VCaP (cell line): ENCODE measurements at regions not wholly inside any gene's neighbourhood (a gene's known extent, or its start where the extent isn't known, plus 50 kb on each side); places are given as distances from the start of the nearest gene placed in this dataset.
A peak's percentile ranks its signal among the peaks of the same experiment; 100 is the strongest.

Source experiments
- H3K27ac ChIP-seq: fragments of 450-650 bp; 2 replicates; pipeline ENCODE4 v1.5.1; 2017
- CTCF ChIP-seq: fragments of 450-650 bp; conservative IDR thresholded peaks from 2 replicates; pipeline ENCODE4 v1.5.1; 2017; ENCODE audit warnings: mild to moderate bottlenecking, moderate library complexity

- no peak overlapping the region for H3K27ac ChIP-seq
- TF ChIP-seq CTCF, result no peak
Measured at GRCh38 chr16:74053826-74054225, 242.8 kb upstream of the PSMD7 start.

- no peak for TF ChIP-seq CTCF
- no peak overlapping the region for H3K27ac ChIP-seq
Measured at GRCh38 chr16:74053312-74053711, 243.3 kb upstream of the PSMD7 start.

- TF ChIP-seq CTCF, result no peak
- no peak overlapping the region for H3K27ac ChIP-seq
Measured at GRCh38 chr16:74052016-74052415, 244.6 kb upstream of the PSMD7 start.

- no peak overlapping the region for H3K27ac ChIP-seq
- no peak for TF ChIP-seq CTCF
Measured at GRCh38 chr16:74049027-74049426, 247.6 kb upstream of the PSMD7 start.

DNA sequence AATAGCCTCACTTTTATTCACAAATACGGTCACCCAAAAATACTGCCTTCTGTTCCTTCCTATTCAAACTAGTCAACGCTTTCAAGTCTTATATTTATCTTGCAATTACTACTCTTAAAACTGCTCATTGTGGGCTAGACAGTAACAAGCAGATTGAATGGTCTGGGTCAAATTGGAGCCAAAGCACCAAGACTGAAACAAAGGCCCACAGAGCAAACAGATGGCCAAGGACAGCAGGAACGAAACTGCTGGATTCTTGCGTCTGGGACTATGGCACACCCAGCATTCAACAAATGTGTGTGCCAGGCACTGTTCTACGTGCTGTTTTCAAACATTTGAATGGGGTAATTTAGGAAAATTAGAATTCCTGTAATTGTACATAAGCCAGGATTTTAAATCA, 250.1 kb upstream of the PSMD7 start:
- no peak for TF ChIP-seq CTCF
- no peak overlapping the region for H3K27ac ChIP-seq

GRCh38 chr16:74045513-74045912, 251.1 kb upstream of the PSMD7 start:
- no peak for TF ChIP-seq CTCF
- no peak overlapping the region for H3K27ac ChIP-seq

DNA sequence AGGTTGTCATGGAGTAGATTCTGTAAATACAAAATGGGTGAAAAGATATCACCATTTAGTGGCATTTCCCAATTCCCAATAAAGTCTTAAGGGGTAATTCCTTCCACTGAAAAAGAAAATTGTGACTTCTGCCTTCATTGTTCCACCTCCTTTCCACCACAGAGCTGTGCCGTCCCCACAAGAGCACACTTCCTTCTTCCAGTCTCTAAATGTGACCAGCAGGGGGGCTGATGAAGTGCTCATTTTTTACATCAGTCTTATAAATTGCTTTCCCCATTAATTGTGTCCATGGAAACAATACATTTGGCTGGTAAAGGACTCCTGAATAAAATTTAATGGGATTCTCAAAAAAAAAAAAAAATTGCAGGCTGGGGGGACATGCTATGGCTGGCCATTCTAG, 260.8 kb upstream of the PSMD7 start:
- no peak overlapping the region for H3K27ac ChIP-seq
- peak; percentile 45 for TF ChIP-seq CTCF

DNA sequence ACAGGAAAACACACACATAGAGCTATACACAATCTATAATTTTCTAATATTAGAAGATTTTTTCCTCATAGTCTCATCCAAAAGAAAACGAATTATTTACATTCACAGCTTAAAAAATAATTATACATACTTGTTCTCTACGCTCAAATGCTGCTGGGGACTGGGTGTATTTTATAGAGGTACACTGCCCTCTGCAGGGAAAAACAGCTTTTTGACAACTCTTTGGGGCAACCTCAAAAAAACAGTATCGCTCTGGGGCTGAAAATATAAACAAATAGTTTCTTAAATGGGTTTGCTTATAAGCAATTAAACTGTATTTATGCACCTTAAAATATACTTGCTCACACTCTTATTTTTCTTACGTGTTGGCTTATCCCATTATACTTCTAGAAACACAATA, 261.8 kb upstream of the PSMD7 start:
- TF ChIP-seq CTCF, result peak; percentile 63
- H3K27ac ChIP-seq, result no peak overlapping the region
